ENCODE measurements at regions not wholly inside any gene's neighbourhood (a gene's known extent, or its start where the extent isn't known, plus 50 kb on each side); places are given as distances from the start of the nearest gene placed in this dataset.

DNA sequence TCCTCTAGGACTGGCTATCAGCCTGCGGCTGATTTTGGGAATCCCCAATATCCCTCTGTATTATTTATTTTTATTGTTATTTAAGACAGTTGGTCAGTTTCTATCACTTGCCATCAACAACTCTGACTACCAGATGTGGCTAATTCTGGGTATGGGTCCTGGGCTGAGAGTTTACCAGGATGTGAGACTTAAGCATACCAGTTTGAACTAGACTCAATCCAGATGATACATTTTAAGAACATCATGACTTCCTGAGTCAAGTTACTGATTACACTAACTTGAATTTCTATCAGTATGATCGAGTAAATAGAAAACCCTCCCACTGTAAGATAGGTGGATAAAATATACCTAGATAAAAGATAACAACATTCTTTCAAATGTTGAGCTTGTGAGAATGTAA lies 634.0 kb downstream of the MAT2B start:
- TF ChIP-seq EZH2 (IDR thresholded peaks at IDR 0.05) (no peak), POLR2AphosphoS5 (IDR thresholded peaks at IDR 0.05; ENCODE audit: borderline replicate concordance, low read depth, low read length) (no peak)
